Fibroblast of mammary gland (primary cell): ENCODE measurements at regions not wholly inside any gene's neighbourhood (a gene's known extent, or its start where the extent isn't known, plus 50 kb on each side); places are given as distances from the start of the nearest gene placed in this dataset.
"Not testable (repeated sequence)": the region's sequence is repeated elsewhere in the genome, so short reads cannot be mapped to it uniquely, and the experiment has no call there.

ENCODE experiments used
- DNase-seq: peaks from one replicate; pipeline ENCODE4 v3.0.0-alpha.2; 2010; ENCODE audit warnings: low read depth
- H3K4me3 ChIP-seq: 2 replicates; pipeline ENCODE4 v1.5.1; 2011; ENCODE audit warnings: low read depth, mild to moderate bottlenecking, low read length, moderate library complexity; ENCODE audit not compliant: control insufficient read depth
- TF ChIP-seq, protein P1 (sequence below): conservative IDR thresholded peaks from 2 replicates; pipeline ENCODE4 v1.5.1; 2011; ENCODE audit warnings: low read depth, low read length, inconsistent platforms; ENCODE audit not compliant: control insufficient read depth, insufficient read depth

DNA sequence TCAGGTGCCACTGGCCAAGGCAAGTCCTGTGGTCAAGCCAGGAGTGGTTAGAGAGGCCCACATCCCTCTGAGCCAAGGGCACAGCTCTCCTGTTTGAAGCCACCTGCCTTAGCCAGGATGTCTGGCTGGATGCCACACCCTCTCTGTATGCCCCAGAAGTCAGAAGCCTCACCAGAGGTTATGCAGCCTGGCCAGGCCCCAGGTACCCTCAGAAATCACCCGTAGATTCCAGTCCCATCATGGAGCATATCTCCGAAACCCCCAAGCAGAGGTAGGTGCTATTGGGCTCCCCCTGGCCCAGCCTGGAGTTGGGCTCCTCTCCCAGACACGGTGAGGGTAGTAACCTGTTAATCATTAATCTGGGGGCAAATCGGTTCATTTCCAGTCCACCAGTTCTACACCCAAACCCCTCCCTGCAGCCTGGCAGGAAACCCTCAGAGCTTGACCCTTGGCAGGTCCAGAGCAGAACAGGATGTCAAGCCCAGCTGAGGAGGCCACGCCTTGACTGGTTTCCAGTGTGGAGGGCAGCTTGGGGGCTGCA is 60.6 kb upstream of the TMEM97 start:
- no peak overlapping the region for H3K4me3 ChIP-seq
- DNase-seq = no peak
- TF ChIP-seq, protein P1, sequence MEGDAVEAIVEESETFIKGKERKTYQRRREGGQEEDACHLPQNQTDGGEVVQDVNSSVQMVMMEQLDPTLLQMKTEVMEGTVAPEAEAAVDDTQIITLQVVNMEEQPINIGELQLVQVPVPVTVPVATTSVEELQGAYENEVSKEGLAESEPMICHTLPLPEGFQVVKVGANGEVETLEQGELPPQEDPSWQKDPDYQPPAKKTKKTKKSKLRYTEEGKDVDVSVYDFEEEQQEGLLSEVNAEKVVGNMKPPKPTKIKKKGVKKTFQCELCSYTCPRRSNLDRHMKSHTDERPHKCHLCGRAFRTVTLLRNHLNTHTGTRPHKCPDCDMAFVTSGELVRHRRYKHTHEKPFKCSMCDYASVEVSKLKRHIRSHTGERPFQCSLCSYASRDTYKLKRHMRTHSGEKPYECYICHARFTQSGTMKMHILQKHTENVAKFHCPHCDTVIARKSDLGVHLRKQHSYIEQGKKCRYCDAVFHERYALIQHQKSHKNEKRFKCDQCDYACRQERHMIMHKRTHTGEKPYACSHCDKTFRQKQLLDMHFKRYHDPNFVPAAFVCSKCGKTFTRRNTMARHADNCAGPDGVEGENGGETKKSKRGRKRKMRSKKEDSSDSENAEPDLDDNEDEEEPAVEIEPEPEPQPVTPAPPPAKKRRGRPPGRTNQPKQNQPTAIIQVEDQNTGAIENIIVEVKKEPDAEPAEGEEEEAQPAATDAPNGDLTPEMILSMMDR = no peak

DNA sequence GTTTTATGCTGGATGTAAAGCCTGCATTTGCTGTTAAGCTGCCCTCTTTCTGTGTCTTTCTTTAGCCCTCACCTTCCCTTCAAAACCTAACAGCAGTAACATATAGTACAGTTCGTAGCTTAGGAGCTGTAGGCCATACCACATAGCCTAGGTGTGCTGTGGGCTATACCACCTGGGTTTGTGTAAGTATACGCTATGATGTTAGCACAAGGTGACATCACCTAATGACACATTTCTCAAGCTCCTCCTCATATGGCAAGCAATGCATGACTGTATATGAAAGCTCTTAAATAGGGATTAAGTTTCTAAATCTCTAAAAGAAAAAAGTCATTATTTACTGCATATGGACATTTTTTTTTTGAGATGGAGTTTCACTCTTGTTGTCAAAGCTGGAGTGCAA is 57.8 kb upstream of the TMEM97 start:
- no peak for DNase-seq
- H3K4me3 ChIP-seq = no peak overlapping the region
- TF ChIP-seq, protein P1 = no peak

DNA sequence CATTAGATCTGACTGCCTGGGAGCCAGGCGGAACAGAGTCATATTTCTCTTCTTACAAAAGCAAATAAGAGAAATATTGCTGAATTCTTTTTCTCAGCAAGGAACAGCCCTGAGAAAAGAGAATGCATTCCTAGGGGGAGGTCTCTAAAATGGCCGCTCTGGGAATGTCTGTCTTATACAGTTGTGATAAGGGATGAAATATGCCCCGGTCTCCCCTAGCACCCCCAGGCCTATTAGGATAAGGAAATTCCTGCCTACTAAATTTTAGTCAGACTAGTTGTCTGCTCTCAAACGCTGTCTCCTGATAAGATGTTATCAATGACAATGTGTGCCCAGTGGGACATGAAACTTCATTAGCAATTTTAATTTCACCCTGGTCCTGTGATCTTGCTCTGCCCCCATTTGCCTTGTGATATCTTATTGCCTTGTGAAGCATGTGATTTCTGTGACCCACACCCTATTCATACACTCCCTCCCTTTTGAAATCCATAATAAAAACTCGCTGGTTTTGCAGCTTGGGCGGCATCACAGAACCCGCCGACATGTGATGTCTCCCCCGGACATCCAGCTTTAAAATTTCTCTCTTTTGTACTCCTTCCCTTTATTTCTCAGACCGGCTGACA is 56.8 kb upstream of the TMEM97 start:
- not testable (repeated sequence) for DNase-seq, H3K4me3 ChIP-seq

DNA sequence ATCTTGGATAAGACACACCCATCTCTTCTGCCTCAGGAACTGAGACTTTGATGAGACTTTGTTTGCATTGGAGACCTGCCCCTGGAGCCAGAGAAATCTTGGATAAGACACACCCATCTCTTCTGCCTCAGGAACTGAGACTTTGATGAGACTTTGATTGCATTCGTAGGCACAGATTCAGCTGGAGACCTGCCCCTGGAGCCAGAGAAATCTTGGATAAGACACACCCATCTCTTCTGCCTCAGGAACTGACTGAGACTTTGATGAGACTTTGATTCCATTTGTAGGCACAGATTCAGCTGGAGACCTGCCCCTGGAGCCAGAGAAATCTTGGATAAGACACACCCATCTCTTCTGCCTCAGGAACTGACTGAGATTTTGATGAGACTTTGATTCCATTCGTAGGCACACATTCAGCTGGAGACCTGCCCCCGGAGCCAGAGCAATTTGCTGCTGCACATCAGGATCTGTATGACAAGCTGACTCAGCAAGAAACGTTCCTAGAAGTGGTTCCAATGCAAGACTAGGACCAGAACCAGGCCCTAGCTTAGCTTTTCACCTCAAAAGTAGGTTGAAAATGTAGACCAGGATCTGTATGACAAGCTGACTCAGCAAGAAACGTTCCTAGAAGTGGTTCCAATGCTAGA is 54.0 kb upstream of the TMEM97 start:
- peak; percentile 74 for DNase-seq
- H3K4me3 ChIP-seq = not testable (repeated sequence)

DNA sequence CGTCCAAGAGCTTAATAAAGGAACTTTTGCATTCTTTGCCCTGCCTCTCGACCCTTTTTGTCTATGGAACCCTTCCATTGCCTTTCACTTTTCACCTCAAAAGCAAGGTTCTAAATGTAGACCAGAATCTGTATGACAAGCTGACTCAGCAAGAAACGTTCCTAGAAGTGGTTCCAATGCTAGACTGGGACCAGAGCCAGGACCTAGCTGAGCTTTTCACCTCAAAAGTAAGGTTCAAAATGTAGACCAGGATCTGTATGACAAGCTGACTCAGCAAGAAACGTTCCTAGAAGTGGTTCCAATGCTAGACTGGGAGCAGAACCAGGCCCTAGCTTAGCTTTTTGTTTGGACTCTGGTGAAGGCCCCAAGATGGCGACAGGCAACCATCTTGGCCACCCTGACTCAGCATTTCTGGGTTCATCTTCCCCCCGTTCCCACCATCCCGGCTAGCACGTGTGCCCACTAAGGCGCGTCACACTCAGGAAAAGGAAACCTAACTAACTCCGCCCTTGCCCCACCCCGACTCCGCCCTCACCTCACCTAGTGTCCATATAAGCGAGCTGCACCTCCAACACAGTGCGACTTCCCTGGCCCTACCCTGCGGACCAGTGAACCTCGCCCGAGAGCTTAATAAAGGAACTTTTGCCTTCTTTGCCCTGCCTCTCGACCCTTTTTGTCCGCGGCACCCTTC is 53.0 kb upstream of the TMEM97 start:
- DNase-seq, H3K4me3 ChIP-seq: not testable (repeated sequence)

DNA sequence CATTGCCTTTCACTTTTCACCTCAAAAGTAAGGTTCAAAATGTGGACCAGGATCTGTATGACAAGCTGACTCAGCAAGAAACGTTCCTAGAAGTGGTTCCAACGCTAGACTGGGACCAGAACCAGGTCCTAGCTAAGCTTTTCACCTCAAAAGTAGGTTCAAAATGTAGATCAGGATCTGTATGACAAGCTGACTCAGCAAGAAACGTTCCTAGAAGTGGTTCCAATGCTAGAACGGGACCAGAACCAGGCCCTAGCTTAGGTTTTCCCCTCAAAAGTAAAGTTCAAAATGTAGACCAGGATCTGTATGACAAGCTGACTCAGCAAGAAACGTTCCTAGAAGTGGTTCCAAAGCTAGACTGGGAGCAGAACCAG is 52.5 kb upstream of the TMEM97 start:
- DNase-seq, H3K4me3 ChIP-seq: not testable (repeated sequence)

DNA sequence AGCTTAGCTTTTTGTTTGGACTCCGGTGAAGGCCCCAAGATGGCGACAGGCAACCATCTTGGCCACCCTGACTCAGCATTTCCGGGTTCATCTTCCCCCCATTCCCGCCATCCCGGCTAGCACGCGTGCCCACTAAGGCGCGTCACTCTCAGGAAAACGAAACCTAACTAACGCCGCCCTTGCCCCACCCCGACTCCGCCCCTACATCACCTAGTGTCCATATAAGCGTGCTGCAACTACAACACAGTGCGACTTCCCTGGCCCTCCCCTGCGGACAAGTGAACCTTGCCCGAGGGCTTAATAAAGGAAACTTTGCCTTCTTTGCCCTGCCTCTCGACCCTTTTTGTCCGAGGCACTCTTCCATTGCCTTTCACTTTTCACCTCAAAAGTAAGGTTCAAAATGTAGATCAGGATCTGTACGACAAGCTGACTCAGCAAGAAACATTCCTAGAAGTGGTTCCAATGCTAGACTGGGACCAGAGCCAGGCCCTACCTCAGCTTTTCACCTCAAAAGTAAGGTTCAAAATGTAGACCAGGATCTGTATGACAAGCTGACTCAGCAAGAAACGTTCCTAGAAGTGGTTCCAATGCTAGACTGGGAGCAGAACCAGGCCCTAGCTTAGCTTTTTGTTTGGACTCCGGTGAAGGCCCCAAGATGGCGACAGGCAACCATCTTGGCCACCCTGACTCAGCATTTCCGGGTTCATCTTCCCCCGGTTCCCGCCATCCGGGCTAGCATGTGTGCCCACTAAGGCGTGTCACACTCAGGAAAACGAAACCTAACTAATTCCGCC is 51.9 kb upstream of the TMEM97 start:
- not testable (repeated sequence) for H3K4me3 ChIP-seq, DNase-seq

DNA sequence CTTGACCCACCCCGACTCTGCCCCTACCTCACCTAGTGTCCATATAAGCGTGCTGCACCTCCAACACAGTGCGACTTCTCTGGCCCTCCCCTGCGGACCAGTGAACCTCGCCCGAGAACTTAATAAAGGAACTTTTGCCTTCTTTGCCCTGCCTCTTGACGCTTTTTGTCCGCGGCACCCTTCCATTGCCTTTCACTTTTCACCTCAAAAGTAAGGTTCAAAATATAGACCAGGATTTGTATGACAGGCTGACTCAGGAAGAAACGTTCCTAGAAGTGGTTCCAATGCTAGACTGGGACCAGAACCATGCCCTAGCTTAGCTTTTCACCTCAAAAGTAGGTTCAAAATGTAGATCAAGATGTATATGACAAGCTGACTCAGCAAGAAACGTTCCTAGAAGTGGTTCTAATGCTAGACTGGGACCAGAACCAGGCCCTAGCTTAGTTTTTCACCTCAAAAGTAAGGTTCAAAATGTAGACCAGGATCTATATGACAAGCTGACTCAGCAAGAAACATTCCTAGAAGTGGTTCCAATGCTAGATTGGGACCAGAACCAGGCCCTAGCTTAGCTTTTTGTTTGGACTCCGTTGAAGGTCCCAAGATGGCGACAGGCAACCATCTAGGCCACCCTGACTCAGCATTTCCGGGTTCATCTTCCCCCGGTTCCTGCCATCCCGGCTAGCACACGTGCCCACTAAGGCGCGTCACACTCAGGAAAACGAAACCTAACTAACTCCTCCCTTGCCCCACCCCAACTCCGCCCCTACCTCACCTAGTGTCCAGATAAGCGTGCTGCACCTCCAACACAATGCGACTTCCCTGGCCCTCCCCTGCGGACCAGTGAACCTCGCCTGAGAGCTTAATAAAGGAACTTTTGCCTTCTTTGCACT is 51.0 kb upstream of the TMEM97 start:
- DNase-seq = no peak
- TF ChIP-seq, protein P1 = no peak
- no peak overlapping the region for H3K4me3 ChIP-seq
